Right atrium auricular region (tissue), 2 donors: ENCODE measurements at regions not wholly inside any gene's neighbourhood (a gene's known extent, or its start where the extent isn't known, plus 50 kb on each side); places are given as distances from the start of the nearest gene placed in this dataset.

Experiments used
- DNase-seq: peaks from one replicate; pipeline ENCODE4 v3.0.0-alpha.2; 2019; ENCODE audit warnings: low spot score
- H3K27ac ChIP-seq, 2 donors: fragments of 200-600 bp; sonication (generic); 1 replicate in 1 of 2; 2 replicates in 1 of 2; pipeline ENCODE4 v1.5.1; 2016 to 2019
- H3K27me3 ChIP-seq, 2 donors: fragments of 200-600 bp; sonication (generic); one replicate each; pipeline versions ENCODE4 v1.5.1 to v1.6.0; 2017 to 2019
- H3K36me3 ChIP-seq: fragments of 200-600 bp; sonication (generic); one replicate; pipeline ENCODE4 v1.5.1; 2016
- H3K4me1 ChIP-seq, 2 donors: fragments of 200-600 bp; sonication (generic); one replicate each; pipeline versions ENCODE4 v1.5.1 to v1.6.0; 2017 to 2019
- H3K4me3 ChIP-seq, 2 donors: fragments of 200-600 bp; sonication (generic); 1 replicate in 1 of 2; 2 replicates in 1 of 2; pipeline ENCODE4 v1.5.1; 2017 to 2019; ENCODE audit warnings: mild to moderate bottlenecking in 1 of 2, moderate library complexity in 1 of 2
- H3K9me3 ChIP-seq, 2 donors: fragments of 200-600 bp; sonication (generic); one replicate each; pipeline ENCODE4 v1.5.1; 2019
- CTCF ChIP-seq, 2 donors: fragments of 200-600 bp; sonication (generic); IDR thresholded peaks; one replicate each; pipeline ENCODE4 v1.5.1; 2019; ENCODE audit warnings: antibody characterized with exemption in 2 of 2

DNA sequence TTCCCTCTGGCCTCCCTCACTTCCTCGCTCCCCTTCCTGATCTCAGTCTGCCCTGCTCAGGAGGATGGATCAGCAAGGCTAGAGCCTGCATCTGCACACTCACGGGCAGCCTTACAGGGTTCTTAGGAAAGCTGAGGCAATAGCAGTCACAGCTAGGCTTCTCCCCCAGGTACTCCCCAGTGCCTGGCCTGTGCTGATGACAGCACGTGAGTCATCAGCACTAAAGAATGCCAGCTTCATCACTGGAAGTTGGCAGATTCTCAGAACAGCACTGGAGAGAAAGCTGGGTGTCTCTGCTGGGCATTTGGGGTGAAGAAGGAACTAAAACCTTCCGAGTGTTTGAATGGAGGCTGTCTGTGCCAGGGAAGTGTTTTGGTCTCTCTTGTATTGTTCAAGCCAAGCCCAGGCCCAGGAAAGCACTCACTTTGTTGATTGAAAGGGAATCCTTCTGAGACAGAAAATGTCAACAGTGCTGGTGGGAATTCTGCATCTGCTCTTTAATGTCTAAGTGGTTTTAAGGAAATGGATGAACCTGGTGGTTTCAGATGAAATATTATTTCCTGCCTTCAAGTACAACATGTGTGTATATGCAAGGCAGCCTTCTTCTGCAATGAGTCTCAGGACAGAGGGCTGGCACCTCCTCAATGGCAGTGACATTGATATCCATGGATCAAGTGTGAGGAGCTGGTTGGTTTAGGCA is 73.0 kb upstream of the SCOC start:
- DNase-seq = no peak
- Histone ChIP-seq H3K4me1 (peaks cover 0 to 12% of the 10 kb centered on the region in 2 donors), H3K27me3 (no peaks in the 10 kb centered on the region), H3K4me3 (no peak overlapping the region), H3K36me3 (no peaks in the 10 kb centered on the region), H3K9me3 (no peaks in the 10 kb centered on the region), H3K27ac (no peak overlapping the region)
- TF ChIP-seq CTCF (IDR thresholded peaks at IDR 0.05) = no peak

GRCh38 chr4:140298001-140298400 is 75.4 kb upstream of the SCOC start:
- Histone ChIP-seq H3K36me3 (no peaks in the 10 kb centered on the region), H3K27ac (no peak overlapping the region), H3K27me3 (no peaks in the 10 kb centered on the region), H3K4me1 (peaks cover 0 to 12% of the 10 kb centered on the region in 2 donors), H3K4me3 (no peak overlapping the region), H3K9me3 (no peaks in the 10 kb centered on the region)
- DNase-seq = no peak
- TF ChIP-seq CTCF (IDR thresholded peaks at IDR 0.05) = no peak

- no peak for DNase-seq
- Histone ChIP-seq H3K4me3 (no peak overlapping the region), H3K9me3 (no peaks in the 10 kb centered on the region), H3K36me3 (no peaks in the 10 kb centered on the region), H3K27me3 (no peaks in the 10 kb centered on the region), H3K27ac (no peak overlapping the region), H3K4me1 (peaks cover 0 to 12% of the 10 kb centered on the region in 2 donors)
- no peak for TF ChIP-seq CTCF (IDR thresholded peaks at IDR 0.05)
Observed at GRCh38 chr4:140297221-140297570, 76.2 kb upstream of the SCOC start.

DNA sequence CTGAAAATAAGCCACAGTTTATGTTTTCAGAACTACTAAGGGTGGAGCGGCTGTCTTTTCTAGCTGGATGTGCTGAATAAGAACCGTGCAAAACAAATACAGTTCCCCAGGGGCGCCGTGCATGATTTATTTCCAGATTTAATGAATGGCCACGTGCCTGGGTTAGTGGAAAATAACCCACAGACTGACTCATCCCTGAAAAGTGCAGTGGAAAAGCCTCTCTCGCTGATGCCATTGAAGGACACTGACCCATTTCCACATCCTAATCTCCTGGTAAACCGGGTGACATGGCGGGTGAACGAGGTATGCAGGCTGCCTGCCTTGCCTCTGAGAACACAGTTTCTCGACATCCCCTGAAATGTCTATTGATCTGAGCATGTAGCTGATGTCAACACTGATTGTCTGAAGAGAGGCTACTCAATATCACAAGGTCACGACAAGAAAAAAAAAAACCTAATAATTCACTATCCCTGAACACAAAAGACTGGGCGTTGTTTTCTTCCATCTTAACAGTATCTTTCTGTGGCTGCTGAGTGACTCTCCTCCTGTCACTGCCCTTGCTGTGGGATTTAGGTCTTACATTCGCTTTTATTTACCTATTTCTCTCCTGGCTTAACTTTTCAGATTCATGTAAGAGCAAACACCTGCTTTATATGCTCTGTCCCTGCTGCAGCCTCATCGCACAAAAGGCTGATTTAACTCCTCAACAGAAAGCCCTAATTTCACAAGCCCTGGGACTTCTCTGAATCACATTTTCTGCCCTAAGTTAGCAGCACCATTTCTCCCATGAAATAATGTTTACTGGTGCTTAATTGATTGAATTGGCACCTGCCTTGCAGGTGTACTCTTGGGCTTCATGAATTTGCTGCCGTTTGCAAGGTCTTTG is 76.9 kb upstream of the SCOC start:
- Histone ChIP-seq H3K4me1 (peaks cover 0 to 12% of the 10 kb centered on the region in 2 donors), H3K9me3 (no peaks in the 10 kb centered on the region), H3K4me3 (no peak overlapping the region), H3K27me3 (no peaks in the 10 kb centered on the region), H3K27ac (no peak overlapping the region), H3K36me3 (no peaks in the 10 kb centered on the region)
- no peak for TF ChIP-seq CTCF (IDR thresholded peaks at IDR 0.05)
- peak; percentile 89 for DNase-seq

DNA sequence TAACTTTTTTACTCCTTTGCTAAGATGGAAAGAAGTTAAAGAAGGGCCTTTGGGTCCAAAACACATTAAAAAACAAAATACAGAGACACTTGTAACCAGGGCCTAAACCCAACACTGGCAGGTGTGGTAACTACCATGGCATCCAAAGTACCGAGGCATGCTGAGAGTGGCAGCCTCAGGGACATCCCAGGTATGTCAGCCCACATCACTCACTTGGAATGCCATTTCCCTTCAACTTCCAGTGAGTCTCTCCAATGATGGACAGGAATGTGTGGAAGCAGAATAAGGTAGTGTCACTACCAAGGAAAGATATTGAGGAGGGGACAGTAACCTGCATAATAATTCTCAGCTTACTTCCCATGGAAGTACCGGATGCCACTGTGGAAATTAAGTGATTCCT is 79.5 kb upstream of the SCOC start:
- Histone ChIP-seq H3K27ac (no peak overlapping the region), H3K9me3 (no peaks in the 10 kb centered on the region), H3K27me3 (no peaks in the 10 kb centered on the region), H3K36me3 (no peaks in the 10 kb centered on the region), H3K4me3 (no peak overlapping the region), H3K4me1 (peaks cover 0 to 12% of the 10 kb centered on the region in 2 donors)
- no peak for DNase-seq
- TF ChIP-seq CTCF (IDR thresholded peaks at IDR 0.05) = no peak
